ENCODE measurements at regions not wholly inside any gene's neighbourhood (a gene's known extent, or its start where the extent isn't known, plus 50 kb on each side); places are given as distances from the start of the nearest gene placed in this dataset.

- DNase-seq (ENCODE audit: low read depth in 1 of 2, low spot score in 1 of 2) = no peak
Observed at GRCh38 chr10:62736168-62736546, 68.4 kb upstream of the ADO start.

DNA sequence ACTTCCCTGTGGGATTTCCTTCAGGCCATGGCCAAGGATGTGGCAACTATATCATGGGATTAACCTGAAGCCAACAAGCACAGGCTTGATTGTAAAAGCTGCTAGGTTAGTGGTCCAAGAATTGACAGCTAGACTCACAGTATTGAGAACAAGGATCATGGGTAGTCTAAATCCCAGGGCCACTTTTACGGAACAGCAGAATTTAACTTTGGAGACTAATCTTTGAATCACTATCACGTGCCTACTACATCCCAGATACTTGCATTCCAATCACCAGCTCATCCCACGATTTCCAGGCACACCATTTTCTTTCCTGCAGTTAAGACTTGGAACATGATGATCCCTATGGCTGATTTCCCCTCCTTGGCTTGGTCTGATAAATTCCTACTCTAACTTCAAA lies 65.6 kb upstream of the ADO start:
- no peak for DNase-seq (ENCODE audit: low read depth in 1 of 2, low spot score in 1 of 2)

GRCh38 chr10:62740885-62741745 lies 63.4 kb upstream of the ADO start:
- no peak for DNase-seq (ENCODE audit: low read depth in 1 of 2, low spot score in 1 of 2)

- DNase-seq (ENCODE audit: low read depth in 1 of 2, low spot score in 1 of 2) = no peak
Observed at GRCh38 chr10:62741996-62742395, 62.5 kb upstream of the ADO start.

DNA sequence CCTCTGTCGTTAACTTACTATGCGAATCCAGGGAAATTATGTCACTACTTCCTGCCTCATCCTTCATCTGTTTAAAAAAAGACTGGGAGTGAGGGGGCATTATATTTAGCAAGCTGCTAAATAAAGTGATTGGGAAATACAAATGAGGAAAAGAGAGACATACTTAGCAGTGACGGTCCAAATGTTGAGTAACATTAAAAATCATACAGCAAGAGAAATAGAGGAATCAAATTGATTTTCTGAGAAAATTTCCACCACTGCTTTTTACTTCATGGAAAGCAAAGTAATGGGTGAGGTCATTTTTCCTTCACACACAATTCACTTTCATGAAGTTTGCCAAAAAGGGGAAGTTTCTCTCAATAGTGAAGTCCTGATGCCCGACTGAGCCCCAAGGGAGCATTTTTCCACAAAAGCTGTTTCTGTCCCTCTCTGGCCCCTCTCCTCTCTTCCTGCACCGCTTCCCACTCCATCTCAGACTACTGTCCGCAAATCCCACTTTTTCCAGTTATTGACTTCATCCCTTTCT lies 61.9 kb upstream of the ADO start:
- DNase-seq (ENCODE audit: low read depth in 1 of 2, low spot score in 1 of 2) = no peak

DNA sequence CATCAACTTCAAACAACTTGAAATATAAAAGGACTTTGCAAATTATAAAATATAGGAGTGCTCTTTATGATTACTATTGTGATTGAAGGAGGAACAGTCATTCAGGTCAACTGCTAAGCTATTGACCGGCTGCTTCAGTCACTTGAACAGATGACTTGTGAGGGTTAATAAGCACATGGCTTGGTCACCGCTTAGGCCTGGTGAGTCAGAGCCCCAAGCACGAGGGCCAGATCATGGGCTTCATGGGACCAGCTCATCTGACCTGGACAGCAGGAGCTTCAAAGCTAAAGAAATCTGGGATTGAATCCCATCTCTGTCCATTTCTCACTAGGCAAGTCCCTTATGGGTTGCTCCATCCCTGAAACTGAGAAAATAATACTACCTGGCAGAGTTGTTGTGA lies 60.4 kb upstream of the ADO start:
- no peak for DNase-seq (ENCODE audit: low read depth in 1 of 2, low spot score in 1 of 2)

GRCh38 chr10:62745581-62745980 lies 58.9 kb upstream of the ADO start:
- no peak for DNase-seq (ENCODE audit: low read depth in 1 of 2, low spot score in 1 of 2)

DNA sequence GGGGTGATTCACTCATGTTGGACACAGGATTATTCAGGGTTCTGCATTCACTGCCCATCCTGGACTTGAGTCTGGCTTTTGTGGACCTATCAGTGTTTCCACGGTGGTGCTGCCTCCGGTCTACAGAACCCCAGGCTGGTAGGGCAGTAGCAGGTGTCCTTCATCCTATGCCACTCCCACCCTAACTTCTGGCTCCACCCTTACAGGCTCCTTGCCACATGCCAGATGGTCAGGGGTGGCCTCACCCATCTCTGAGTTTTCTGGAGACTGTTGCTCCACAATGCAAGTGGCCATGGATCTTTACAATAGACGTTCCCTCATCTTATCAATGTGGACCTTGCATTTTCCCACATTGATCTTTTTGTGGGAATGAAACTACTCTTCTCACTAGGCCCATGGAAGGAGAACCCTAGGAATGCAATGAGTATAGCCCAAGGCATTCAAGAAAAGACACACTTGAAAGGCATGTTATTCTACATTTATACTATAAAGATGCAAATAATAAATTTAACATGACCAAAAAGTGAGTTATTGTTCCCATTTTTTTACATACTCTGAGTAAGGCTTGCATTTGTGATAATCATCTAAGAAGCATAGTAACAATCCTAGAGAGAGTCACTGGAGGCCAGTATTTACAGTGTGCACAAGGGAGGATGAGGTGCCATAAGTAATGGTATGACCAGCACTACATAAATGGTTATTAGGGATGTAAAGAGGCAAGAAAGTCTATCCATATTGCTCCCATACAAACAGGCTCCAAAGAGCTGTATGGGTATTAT lies 57.4 kb upstream of the ADO start:
- DNase-seq (ENCODE audit: low read depth in 1 of 2, low spot score in 1 of 2) = no peak

GRCh38 chr10:62748386-62748785 lies 56.1 kb upstream of the ADO start:
- DNase-seq (ENCODE audit: low read depth in 1 of 2, low spot score in 1 of 2) = no peak

- no peak for DNase-seq (ENCODE audit: low read depth in 1 of 2, low spot score in 1 of 2)
Observed at GRCh38 chr10:62749093-62749683, 55.3 kb upstream of the ADO start.

Data from stimulated activated CD4-positive, alpha-beta T cell treated with anti-CD3 and anti-CD28 coated beads, Interleukin-15, amount 100 ng/mL, for 1 hour (primary cell).